ENCODE measurements at regions not wholly inside any gene's neighbourhood (a gene's known extent, or its start where the extent isn't known, plus 50 kb on each side); places are given as distances from the start of the nearest gene placed in this dataset.

DNA sequence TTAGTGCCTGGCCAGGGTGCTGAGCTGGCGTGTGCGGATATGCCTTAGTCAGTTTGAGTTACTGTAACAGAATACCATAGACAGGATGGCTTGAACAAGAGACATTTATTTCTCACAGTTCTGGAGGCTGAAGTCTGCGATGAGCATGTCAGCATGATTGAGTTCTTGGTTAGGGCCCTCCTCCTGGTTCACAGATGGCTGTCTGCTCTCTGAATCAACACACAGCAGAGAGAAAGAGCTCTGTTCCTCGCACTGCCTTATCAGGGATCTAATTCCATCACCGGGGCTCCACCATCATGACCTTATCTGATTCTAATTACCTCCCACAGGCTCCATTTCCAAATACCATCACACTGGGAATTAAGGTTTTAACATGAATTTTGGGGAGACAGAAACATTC is 386.6 kb upstream of the DPH6 start:
- TF ChIP-seq, protein P1, sequence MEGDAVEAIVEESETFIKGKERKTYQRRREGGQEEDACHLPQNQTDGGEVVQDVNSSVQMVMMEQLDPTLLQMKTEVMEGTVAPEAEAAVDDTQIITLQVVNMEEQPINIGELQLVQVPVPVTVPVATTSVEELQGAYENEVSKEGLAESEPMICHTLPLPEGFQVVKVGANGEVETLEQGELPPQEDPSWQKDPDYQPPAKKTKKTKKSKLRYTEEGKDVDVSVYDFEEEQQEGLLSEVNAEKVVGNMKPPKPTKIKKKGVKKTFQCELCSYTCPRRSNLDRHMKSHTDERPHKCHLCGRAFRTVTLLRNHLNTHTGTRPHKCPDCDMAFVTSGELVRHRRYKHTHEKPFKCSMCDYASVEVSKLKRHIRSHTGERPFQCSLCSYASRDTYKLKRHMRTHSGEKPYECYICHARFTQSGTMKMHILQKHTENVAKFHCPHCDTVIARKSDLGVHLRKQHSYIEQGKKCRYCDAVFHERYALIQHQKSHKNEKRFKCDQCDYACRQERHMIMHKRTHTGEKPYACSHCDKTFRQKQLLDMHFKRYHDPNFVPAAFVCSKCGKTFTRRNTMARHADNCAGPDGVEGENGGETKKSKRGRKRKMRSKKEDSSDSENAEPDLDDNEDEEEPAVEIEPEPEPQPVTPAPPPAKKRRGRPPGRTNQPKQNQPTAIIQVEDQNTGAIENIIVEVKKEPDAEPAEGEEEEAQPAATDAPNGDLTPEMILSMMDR (conservative IDR thresholded peaks at IDR 0.05 in 1 of 2, IDR thresholded peaks at IDR 0.05 in 1 of 2; ENCODE audit: low read depth in 1 of 2, low read length in 2 of 2) = no peak
- TF ChIP-seq EZH2 (IDR thresholded peaks at IDR 0.05; ENCODE audit: low read length, missing control alignments) = no peak
